IMR-90 (cell line): ENCODE measurements at regions not wholly inside any gene's neighbourhood (a gene's known extent, or its start where the extent isn't known, plus 50 kb on each side); places are given as distances from the start of the nearest gene placed in this dataset.

Source experiments
- BHLHE40 ChIP-seq: fragments of 150-350 bp; IDR thresholded peaks from 2 replicates; pipeline ENCODE4 v1.6.1; 2016; ENCODE audit warnings: mild to moderate bottlenecking, low read depth, low read length
- CEBPB ChIP-seq: IDR thresholded peaks from 2 replicates; pipeline ENCODE4 v1.6.1; 2012; ENCODE audit warnings: low read depth, low read length, improper control_type of control experiment
- CHD1 ChIP-seq: IDR thresholded peaks from 2 replicates; pipeline ENCODE4 v1.6.1; 2012; ENCODE audit warnings: low read depth, low read length, improper control_type of control experiment
- CTCF ChIP-seq: conservative IDR thresholded peaks from 2 replicates; pipeline ENCODE4 v1.5.1; 2012; ENCODE audit warnings: mild to moderate bottlenecking, low read depth, low read length, improper control_type of control experiment
- ELK1 ChIP-seq: fragments of 150-350 bp; IDR thresholded peaks from 2 replicates; pipeline ENCODE4 v1.6.1; 2016; ENCODE audit warnings: low read depth, mild to moderate bottlenecking, low read length, moderate library complexity, borderline replicate concordance
- FOS ChIP-seq: fragments of 150-350 bp; IDR thresholded peaks from 2 replicates; pipeline ENCODE4 v1.6.1; 2016; ENCODE audit warnings: low read depth, low read length
- MAZ ChIP-seq: IDR thresholded peaks from 2 replicates; pipeline ENCODE4 v1.6.1; 2012; ENCODE audit warnings: low read depth, mild to moderate bottlenecking, low read length, improper control_type of control experiment, moderate library complexity, borderline replicate concordance
- MXI1 ChIP-seq: IDR thresholded peaks from 2 replicates; pipeline ENCODE4 v1.6.1; 2012; ENCODE audit warnings: low read depth, mild to moderate bottlenecking, low read length, moderate library complexity, borderline replicate concordance
- POLR2A ChIP-seq: IDR thresholded peaks from 2 replicates; pipeline ENCODE4 v1.6.1; 2012; ENCODE audit warnings: mild to moderate bottlenecking, low read depth, low read length
- RAD21 ChIP-seq: IDR thresholded peaks from 2 replicates; pipeline ENCODE4 v1.6.1; 2012; ENCODE audit warnings: low read length, improper control_type of control experiment
- RFX5 ChIP-seq: IDR thresholded peaks from 2 replicates; pipeline ENCODE4 v1.8.0; 2012; ENCODE audit warnings: low read depth, mild to moderate bottlenecking, low read length, moderate library complexity
- SMC3 ChIP-seq: fragments of 150-350 bp; IDR thresholded peaks from 2 replicates; pipeline ENCODE4 v1.6.1; 2016; ENCODE audit warnings: low read depth, mild to moderate bottlenecking, antibody characterized with exemption, low read length, moderate library complexity
- USF2 ChIP-seq: fragments of 150-350 bp; IDR thresholded peaks from 2 replicates; pipeline ENCODE4 v1.6.1; 2017; ENCODE audit warnings: mild to moderate bottlenecking, antibody characterized with exemption, low read length, low read depth

GRCh38 chr11:103779054-103779453, 257.4 kb upstream of the DDI1 start:
- TF ChIP-seq SMC3 = no peak
- TF ChIP-seq POLR2A = no peak
- no peak for TF ChIP-seq CTCF
- no peak for TF ChIP-seq MXI1
- TF ChIP-seq CEBPB = no peak
- no peak for TF ChIP-seq FOS
- no peak for TF ChIP-seq CHD1
- TF ChIP-seq ELK1 = no peak
- TF ChIP-seq USF2 = no peak
- no peak for TF ChIP-seq RAD21
- TF ChIP-seq BHLHE40 = no peak
- TF ChIP-seq RFX5 = no peak
- TF ChIP-seq MAZ = no peak
